ENCODE measurements at regions not wholly inside any gene's neighbourhood (a gene's known extent, or its start where the extent isn't known, plus 50 kb on each side); places are given as distances from the start of the nearest gene placed in this dataset.
"Not testable (repeated sequence)": the region's sequence is repeated elsewhere in the genome, so short reads cannot be mapped to it uniquely, and the experiment has no call there.

DNA sequence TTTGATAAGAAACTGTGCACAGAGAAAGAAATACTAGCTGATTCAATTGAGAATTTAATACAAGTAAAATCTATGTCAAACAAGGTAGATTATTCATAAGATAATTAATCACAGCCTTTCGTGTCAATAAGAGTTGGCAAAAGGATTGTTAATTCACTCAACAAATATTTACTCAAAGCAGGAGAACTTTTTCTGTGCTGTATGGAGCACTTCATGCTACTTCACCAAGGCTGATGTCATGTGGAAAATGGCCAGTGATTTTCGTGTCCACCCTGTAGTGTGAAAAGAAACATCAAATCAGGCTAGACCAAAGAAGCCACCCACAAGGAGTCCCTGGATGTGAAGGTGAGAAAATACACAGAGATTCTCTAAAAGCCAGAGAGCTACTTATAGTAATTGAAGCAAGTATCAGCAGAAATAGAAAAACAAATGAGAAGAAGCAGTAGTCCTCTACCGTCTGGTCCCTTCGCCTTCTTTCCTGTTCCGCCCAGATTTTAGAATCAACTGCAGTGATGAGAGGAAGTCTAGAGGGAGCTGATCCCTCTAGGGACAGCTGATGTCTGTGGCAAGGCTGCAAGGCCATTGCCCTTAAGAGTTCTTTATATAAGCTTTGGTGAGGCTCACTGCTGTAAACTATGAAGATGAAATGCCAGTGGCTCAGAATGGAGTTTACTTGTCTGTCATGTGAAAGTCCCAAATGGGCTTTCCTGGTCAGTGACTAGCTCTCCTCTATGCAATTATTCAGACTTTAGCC lies 201.3 kb upstream of the APCDD1 start:
- DNase-seq (no peak), ATAC-seq (no peak)
- intact Hi-C loops (cut with DNase I, micrococcal nuclease) = no loop called here
- Histone ChIP-seq H3K4me1 (ENCODE audit: low read depth) (no peaks in the 10 kb centered on the region), H3K36me3 (ENCODE audit: low read depth) (no peaks in the 10 kb centered on the region), H3K9me3 (no peaks in the 10 kb centered on the region), H3K4me3 (no peak overlapping the region)
- no peak for TF ChIP-seq CTCF (IDR thresholded peaks at IDR 0.05)

DNA sequence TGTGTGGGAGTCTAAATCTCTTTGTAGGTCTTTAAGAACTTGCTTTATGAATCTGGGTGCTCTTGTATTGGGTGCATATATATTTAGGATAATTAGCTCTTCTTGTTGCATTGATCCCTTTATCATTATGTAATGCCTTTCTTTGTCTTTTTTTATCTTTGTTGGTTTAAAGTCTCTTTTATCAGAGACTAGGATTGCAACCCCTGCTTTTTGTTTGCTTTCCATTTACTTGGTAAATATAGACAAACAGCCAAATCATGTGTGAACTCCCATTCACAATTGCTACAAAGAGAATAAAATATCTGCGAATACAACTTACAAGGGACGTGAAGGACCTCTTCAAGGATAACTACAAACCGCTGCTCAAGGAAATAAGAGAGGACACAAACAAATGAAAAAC lies 198.2 kb upstream of the APCDD1 start:
- H3K4me1 ChIP-seq (ENCODE audit: low read depth); H3K4me3 ChIP-seq; ATAC-seq; H3K9me3 ChIP-seq; DNase-seq; H3K36me3 ChIP-seq (ENCODE audit: low read depth); intact Hi-C loops (cut with DNase I, micrococcal nuclease): not testable (repeated sequence)

DNA sequence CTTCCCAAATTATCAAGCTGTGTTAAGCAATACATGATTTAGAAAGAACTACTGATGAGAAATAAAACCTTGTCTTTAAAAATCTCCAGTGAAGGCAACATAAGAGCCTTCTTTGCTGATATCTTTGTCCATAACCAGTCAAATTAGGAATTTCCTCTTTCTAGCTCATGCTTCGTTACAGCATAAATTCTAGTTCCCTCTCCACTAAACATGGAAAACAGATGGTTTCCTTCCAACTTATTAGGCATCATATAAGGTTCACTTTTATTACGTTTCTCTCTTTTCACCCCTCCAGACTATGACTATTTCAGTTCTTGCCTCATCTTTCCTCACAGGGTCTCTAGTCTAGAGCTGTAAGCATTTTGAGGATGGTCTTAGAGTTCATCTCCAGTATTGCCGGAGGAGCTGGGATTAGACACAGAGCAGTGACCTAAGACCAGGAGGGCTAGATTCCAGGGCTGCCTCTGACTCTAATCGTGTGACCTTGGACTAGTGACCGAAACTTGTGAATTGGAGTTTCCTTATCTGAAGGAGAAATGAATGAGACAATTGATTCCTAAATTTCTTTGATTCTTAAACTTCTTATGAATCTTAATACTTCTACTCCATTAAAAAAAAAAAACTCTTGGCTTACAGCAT lies 195.5 kb upstream of the APCDD1 start:
- ATAC-seq (no peak), DNase-seq (no peak)
- intact Hi-C loops (cut with DNase I, micrococcal nuclease) = no loop called here
- Histone ChIP-seq H3K9me3 (no peaks in the 10 kb centered on the region), H3K4me1 (ENCODE audit: low read depth) (no peaks in the 10 kb centered on the region), H3K4me3 (no peak overlapping the region), H3K36me3 (ENCODE audit: low read depth) (no peaks in the 10 kb centered on the region)
- TF ChIP-seq CTCF (IDR thresholded peaks at IDR 0.05) = no peak

DNA sequence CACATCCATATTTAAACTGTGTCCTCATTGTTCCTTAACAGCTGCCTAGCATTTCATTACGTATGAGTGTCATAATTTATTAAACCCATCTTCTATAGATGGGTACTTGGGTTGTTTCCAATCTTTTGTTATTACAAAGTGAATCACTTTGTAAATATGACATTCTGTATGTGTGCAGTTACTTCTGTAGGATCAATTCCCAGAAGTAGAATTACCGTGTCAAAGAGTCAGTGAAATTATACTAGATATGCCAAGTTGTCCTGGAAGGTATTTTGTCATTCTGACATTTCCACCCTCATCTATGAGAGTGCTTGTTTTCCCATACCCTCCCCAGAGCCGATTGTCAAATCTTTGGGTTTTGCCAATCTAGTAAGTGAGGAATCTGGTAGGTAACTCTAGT lies 194.5 kb upstream of the APCDD1 start:
- Histone ChIP-seq H3K4me1 (ENCODE audit: low read depth) (no peaks in the 10 kb centered on the region), H3K9me3 (no peaks in the 10 kb centered on the region), H3K36me3 (ENCODE audit: low read depth) (no peaks in the 10 kb centered on the region), H3K4me3 (no peak overlapping the region)
- intact Hi-C loops (cut with DNase I, micrococcal nuclease) = no loop called here
- no peak for ATAC-seq
- no peak for DNase-seq
- no peak for TF ChIP-seq CTCF (IDR thresholded peaks at IDR 0.05)

DNA sequence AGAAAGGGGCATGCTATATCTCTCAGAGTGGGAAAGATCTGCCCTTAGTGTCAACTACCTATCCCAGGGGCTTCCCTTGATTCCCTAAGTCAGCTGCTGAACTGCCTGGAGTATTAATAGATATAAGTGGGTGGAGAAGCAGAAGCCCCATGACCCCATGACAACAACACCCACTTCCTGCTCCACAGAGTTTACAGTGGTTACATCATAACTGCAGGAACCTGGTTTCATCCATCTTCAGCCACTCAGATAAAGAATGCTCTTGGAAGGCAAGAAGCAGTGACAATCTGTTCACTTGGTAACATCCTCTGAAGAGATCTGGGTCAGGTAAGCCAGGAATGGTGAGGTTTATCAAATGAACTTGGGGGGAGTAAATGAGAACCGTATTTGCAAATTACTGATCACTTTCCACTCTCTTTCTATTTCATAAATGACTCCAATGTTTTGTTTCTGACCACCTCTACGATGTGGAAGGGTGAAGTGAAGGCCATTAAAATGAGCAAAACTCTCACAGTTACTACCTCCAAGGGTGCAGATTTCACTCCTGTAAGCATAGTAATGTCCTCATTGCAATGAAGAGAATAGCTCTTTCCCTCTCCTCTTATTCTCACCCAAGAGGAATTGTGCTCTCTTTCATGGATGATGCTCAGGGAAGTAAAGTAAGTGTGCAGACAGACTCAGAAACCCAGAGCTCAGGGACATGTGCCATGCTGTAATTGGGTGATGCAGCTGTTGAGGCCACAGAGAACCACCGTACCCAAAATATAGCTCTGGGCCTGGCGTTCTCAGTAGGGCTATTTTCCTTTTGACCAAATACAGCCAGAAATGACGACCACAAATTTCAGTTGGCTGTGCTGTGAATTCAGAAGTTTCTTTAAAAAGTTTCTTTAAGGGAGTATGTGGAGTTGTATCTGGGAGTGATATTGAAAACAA lies 192.8 kb upstream of the APCDD1 start:
- intact Hi-C loops (cut with DNase I, micrococcal nuclease) = no loop called here
- no peak for DNase-seq
- no peaks in the 10 kb centered on the region for H3K4me1 ChIP-seq (ENCODE audit: low read depth)
- no peak overlapping the region for H3K4me3 ChIP-seq
- no peaks in the 10 kb centered on the region for H3K36me3 ChIP-seq (ENCODE audit: low read depth)
- H3K9me3 ChIP-seq = no peaks in the 10 kb centered on the region
- no peak for TF ChIP-seq CTCF (IDR thresholded peaks at IDR 0.05)
- no peak for ATAC-seq

DNA sequence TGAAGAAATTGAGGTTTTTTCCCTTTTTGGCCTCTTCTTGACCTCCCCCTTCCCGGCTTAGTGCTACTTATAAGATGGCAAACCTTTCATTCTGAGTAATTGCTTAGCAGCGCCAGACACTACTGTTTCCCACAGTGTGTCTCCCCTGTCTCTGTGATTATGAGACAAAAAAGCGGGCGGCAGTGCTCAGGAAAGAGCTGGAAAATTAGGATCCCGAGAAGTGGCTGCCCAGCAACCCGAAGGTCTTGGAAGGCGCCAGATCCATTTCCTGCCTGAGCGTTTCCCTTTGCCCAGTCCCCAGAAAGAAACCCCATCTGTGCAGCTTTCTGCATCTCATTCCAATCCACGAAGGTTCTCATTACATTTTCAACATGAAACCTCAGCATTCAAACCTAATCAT lies 191.9 kb upstream of the APCDD1 start:
- intact Hi-C loops (cut with DNase I, micrococcal nuclease) = no loop called here
- no peak for TF ChIP-seq CTCF (IDR thresholded peaks at IDR 0.05)
- Histone ChIP-seq H3K9me3 (no peaks in the 10 kb centered on the region), H3K4me3 (no peak overlapping the region), H3K4me1 (ENCODE audit: low read depth) (no peaks in the 10 kb centered on the region), H3K36me3 (ENCODE audit: low read depth) (no peaks in the 10 kb centered on the region)
- DNase-seq (no peak), ATAC-seq (no peak)
